ENCODE measurements at regions not wholly inside any gene's neighbourhood (a gene's known extent, or its start where the extent isn't known, plus 50 kb on each side); places are given as distances from the start of the nearest gene placed in this dataset.

DNA sequence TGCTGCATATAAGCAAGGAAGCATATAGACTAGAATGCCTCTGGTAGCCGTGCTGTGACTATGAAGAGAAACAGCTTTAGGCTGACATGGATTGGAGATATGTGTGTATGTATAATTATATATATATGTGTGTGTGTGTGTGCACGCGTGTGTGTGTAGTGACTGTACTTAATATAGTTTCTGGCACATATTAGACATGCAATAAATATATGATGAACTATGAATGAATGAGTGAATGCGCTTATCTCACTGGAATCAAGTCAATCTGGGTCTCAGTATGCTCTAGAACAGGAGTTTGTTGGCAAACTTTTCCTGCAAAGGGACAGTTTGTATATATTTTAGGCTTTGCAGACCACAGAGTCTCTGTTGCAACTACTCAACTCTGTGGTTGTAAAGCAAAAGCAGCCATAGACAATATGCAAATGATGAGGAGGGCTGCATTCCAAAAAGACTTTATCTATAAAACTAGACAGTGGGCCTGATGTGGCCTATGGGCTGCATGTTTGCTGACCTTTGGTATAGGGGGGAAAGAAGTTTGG lies 482.9 kb upstream of the USP24 start:
- TF ChIP-seq, protein P1, sequence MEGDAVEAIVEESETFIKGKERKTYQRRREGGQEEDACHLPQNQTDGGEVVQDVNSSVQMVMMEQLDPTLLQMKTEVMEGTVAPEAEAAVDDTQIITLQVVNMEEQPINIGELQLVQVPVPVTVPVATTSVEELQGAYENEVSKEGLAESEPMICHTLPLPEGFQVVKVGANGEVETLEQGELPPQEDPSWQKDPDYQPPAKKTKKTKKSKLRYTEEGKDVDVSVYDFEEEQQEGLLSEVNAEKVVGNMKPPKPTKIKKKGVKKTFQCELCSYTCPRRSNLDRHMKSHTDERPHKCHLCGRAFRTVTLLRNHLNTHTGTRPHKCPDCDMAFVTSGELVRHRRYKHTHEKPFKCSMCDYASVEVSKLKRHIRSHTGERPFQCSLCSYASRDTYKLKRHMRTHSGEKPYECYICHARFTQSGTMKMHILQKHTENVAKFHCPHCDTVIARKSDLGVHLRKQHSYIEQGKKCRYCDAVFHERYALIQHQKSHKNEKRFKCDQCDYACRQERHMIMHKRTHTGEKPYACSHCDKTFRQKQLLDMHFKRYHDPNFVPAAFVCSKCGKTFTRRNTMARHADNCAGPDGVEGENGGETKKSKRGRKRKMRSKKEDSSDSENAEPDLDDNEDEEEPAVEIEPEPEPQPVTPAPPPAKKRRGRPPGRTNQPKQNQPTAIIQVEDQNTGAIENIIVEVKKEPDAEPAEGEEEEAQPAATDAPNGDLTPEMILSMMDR (IDR thresholded peaks at IDR 0.05): no peak
- TF ChIP-seq ZFX (IDR thresholded peaks at IDR 0.05; ENCODE audit: borderline replicate concordance): no peak

Data from 22Rv1 (cell line).